Tibial nerve (tissue), 4 donors: ENCODE measurements at regions not wholly inside any gene's neighbourhood (a gene's known extent, or its start where the extent isn't known, plus 50 kb on each side); places are given as distances from the start of the nearest gene placed in this dataset.

Source experiments
- DNase-seq, 2 donors: peaks; one replicate each; pipeline ENCODE4 v3.0.0-alpha.2; 2019; ENCODE audit warnings: low spot score in 2 of 2
- H3K27ac ChIP-seq, 4 donors: fragments of 200-600 bp; sonication (generic) in 3 of 4; one replicate each; pipeline ENCODE4 v1.5.1; 2017 to 2019; ENCODE audit warnings: mild to moderate bottlenecking in 1 of 4
- H3K27me3 ChIP-seq, 2 donors: fragments of 200-600 bp; sonication (generic) in 1 of 2; one replicate each; pipeline versions ENCODE4 v1.5.1 to v1.6.0; 2017 to 2019
- H3K36me3 ChIP-seq, 3 donors: fragments of 200-600 bp; sonication (generic); one replicate each; pipeline ENCODE4 v1.5.1; 2018 to 2019
- H3K4me1 ChIP-seq, 4 donors: fragments of 200-600 bp; sonication (generic) in 3 of 4; one replicate each; pipeline ENCODE4 v1.5.1; 2017 to 2019
- H3K4me3 ChIP-seq, 4 donors: fragments of 200-600 bp; sonication (generic) in 3 of 4; one replicate each; pipeline ENCODE4 v1.5.1; 2017 to 2019; ENCODE audit warnings: mild to moderate bottlenecking in 1 of 4, moderate library complexity in 1 of 4
- H3K9me3 ChIP-seq, 4 donors: fragments of 200-600 bp; sonication (generic) in 3 of 4; one replicate each; pipeline ENCODE4 v1.5.1; 2017 to 2019
- CTCF ChIP-seq, 5 experiments: fragments of 200-600 bp in 3 of 5; fragments of 450-650 bp in 2 of 5; sonication (generic) in 3 of 5; IDR thresholded peaks; one replicate each; pipeline ENCODE4 v1.5.1; 2016 to 2019; ENCODE audit warnings: antibody characterized with exemption in 5 of 5, mild to moderate bottlenecking in 3 of 5, moderate library complexity in 2 of 5
- EP300 ChIP-seq, 2 donors: sonication (generic); formaldehyde crosslinking; IDR thresholded peaks; one replicate each; pipeline ENCODE4 v1.6.1; 2017; ENCODE audit warnings: antibody characterized with exemption in 2 of 2, mild to moderate bottlenecking in 1 of 2
- POLR2A ChIP-seq, 2 donors: fragments of 450-650 bp; IDR thresholded peaks; one replicate each; pipeline ENCODE4 v1.6.1; 2017; ENCODE audit warnings: antibody characterized with exemption in 2 of 2, mild to moderate bottlenecking in 2 of 2, moderate library complexity in 2 of 2
- WGBS, 2 donors: methylation state at CpG; one replicate each; pipeline ENCODE4 v1.1.5; 2018; 5-methylcytosine and 5-hydroxymethylcytosine counted together

DNA sequence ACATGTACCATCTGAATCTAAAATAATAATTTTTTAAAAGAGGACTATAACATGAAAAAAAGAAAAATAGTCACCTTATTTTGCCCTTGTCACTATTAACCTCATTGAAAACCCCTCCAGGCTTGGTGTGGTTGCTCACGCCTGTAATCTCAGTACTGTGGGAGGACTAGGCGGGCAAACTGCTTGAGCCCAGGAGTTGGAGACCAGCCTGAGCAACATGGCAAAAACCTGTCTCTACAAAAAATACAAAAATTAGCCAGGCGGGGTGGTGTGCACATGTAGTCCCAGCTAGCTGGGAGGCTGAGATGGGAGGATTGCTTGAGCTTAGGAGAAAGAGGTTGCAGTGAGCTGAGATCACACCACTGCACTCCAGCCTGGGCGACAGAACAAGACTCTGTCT is 126.3 kb upstream of the KRAS start:
- H3K27ac ChIP-seq = no peak overlapping the region
- TF ChIP-seq EP300 (IDR thresholded peaks at IDR 0.05) (no peak), POLR2A (IDR thresholded peaks at IDR 0.05) (no peak), CTCF (IDR thresholded peaks at IDR 0.05) (no peak)
- no peak overlapping the region for H3K4me3 ChIP-seq
- no peak for DNase-seq
- no peaks in the 10 kb centered on the region for H3K27me3 ChIP-seq
- no peaks in the 10 kb centered on the region for H3K36me3 ChIP-seq
- 92 to 95% methylated on average over 4 of the region's 4 CpGs for WGBS, 2 donors
- H3K9me3 ChIP-seq = no peaks in the 10 kb centered on the region
- H3K4me1 ChIP-seq = peaks cover 0 to 10% (median 0%) of the 10 kb centered on the region in 4 donors

DNA sequence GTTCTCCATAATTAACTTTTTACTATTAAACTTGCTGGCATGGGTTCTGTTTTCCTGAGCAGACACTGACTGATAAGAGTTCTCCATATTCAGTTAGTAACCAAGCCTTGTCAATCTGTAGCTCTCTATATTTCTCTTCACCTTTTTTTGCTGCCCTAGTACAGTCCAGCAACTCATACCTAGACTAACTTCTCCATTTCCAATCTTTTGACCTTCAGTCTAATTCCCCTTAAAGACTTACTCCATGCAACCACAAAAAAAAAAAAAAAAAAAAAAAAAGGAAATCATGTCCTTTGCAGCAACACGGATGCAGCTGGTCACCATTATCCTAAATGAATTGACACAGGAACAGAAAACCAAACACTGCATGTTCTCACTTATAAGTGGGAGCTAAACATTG is 125.7 kb upstream of the KRAS start:
- Histone ChIP-seq H3K9me3 (no peaks in the 10 kb centered on the region), H3K36me3 (no peaks in the 10 kb centered on the region), H3K27ac (no peak overlapping the region), H3K27me3 (no peaks in the 10 kb centered on the region), H3K4me1 (peaks cover 0 to 10% (median 0%) of the 10 kb centered on the region in 4 donors), H3K4me3 (no peak overlapping the region)
- WGBS, 2 donors = 28 to 40% methylated on average over 1 of the region's 1 CpG
- no peak for DNase-seq
- TF ChIP-seq POLR2A (IDR thresholded peaks at IDR 0.05) (no peak), EP300 (IDR thresholded peaks at IDR 0.05) (no peak), CTCF (IDR thresholded peaks at IDR 0.05) (no peak)

- H3K36me3 ChIP-seq = no peaks in the 10 kb centered on the region
- no peak for DNase-seq
- no peak overlapping the region for H3K4me3 ChIP-seq
- H3K9me3 ChIP-seq = no peaks in the 10 kb centered on the region
- H3K27me3 ChIP-seq = no peaks in the 10 kb centered on the region
- TF ChIP-seq POLR2A (IDR thresholded peaks at IDR 0.05) (no peak), EP300 (IDR thresholded peaks at IDR 0.05) (no peak), CTCF (IDR thresholded peaks at IDR 0.05) (no peak)
- H3K27ac ChIP-seq = peak overlapping the region in 1 of 4 donors; percentile 8
- WGBS, 2 donors = 60 to 61% methylated on average over 4 of the region's 4 CpGs
- peaks cover 0 to 10% (median 0%) of the 10 kb centered on the region in 4 donors for H3K4me1 ChIP-seq
These were observed 122.5 kb upstream of the KRAS start for GRCh38 chr12:25372969-25373817.

DNA sequence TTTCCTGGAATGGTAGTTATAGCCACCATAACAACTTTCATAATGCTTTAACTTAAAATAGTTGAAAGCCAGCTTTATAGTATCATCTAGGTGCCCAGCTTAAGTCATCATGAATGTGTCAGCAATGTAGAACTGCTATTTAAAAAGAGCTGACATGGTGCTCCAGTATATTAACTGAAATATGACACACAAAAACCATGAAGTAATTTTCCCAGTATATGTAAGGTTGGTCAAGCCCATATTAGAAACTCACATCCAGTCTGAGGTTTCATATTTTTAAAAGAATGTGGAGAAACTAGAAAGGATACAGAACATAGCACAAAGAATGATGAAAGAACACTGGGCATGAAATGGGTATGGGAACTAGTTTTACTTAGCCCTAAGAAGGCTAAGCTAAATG is 121.3 kb upstream of the KRAS start:
- no peak for DNase-seq
- no peaks in the 10 kb centered on the region for H3K36me3 ChIP-seq
- no peaks in the 10 kb centered on the region for H3K9me3 ChIP-seq
- no peak overlapping the region for H3K4me3 ChIP-seq
- H3K27me3 ChIP-seq = no peaks in the 10 kb centered on the region
- no peak for TF ChIP-seq POLR2A (IDR thresholded peaks at IDR 0.05)
- no peak for TF ChIP-seq CTCF (IDR thresholded peaks at IDR 0.05)
- TF ChIP-seq EP300 (IDR thresholded peaks at IDR 0.05) = no peak
- H3K4me1 ChIP-seq = peaks cover 0 to 10% (median 0%) of the 10 kb centered on the region in 4 donors
- H3K27ac ChIP-seq = no peak overlapping the region

GRCh38 chr12:25368557-25368956 is 117.8 kb upstream of the KRAS start:
- Histone ChIP-seq H3K9me3 (no peaks in the 10 kb centered on the region), H3K27ac (no peak overlapping the region), H3K4me3 (no peak overlapping the region), H3K36me3 (no peaks in the 10 kb centered on the region), H3K27me3 (no peaks in the 10 kb centered on the region), H3K4me1 (peaks cover 0 to 14% (median 0%) of the 10 kb centered on the region in 4 donors)
- DNase-seq = no peak
- no peak for TF ChIP-seq POLR2A (IDR thresholded peaks at IDR 0.05)
- TF ChIP-seq CTCF (IDR thresholded peaks at IDR 0.05) = no peak
- TF ChIP-seq EP300 (IDR thresholded peaks at IDR 0.05) = no peak
